ENCODE measurements at regions not wholly inside any gene's neighbourhood (a gene's known extent, or its start where the extent isn't known, plus 50 kb on each side); places are given as distances from the start of the nearest gene placed in this dataset.

- Mint-ChIP-seq H3K36me3 (no peaks in the 10 kb centered on the region), H3K27ac (no peak overlapping the region), H3K9me3 (peaks cover 13% of the 10 kb centered on the region), H3K4me3 (no peak overlapping the region), H3K27me3 (no peaks in the 10 kb centered on the region), H3K4me1 (no peaks in the 10 kb centered on the region)
- ATAC-seq = no peak
Measured at GRCh38 chr14:83314764-83315163, 1781.1 kb upstream of the SEL1L start.

GRCh38 chr14:83316356-83316755 lies 1782.7 kb upstream of the SEL1L start:
- H3K27me3 Mint-ChIP-seq = no peaks in the 10 kb centered on the region
- H3K4me1 Mint-ChIP-seq = no peaks in the 10 kb centered on the region
- no peaks in the 10 kb centered on the region for H3K36me3 Mint-ChIP-seq

GRCh38 chr14:83320837-83321236 lies 1787.2 kb upstream of the SEL1L start:
- Mint-ChIP-seq H3K4me3 (no peak overlapping the region), H3K27me3 (no peaks in the 10 kb centered on the region), H3K4me1 (no peaks in the 10 kb centered on the region), H3K9me3 (no peaks in the 10 kb centered on the region), H3K27ac (no peak overlapping the region), H3K36me3 (no peaks in the 10 kb centered on the region)
- ATAC-seq = no peak

More at GRCh38 chr14:83316356-83316755, 1782.7 kb upstream of the SEL1L start:
- H3K9me3 Mint-ChIP-seq = peaks cover 6% of the 10 kb centered on the region
- no peak overlapping the region for H3K4me3 Mint-ChIP-seq
- no peak overlapping the region for H3K27ac Mint-ChIP-seq
- ATAC-seq = no peak

GRCh38 chr14:83331513-83331912 lies 1797.9 kb upstream of the SEL1L start:
- Mint-ChIP-seq H3K4me3 (no peak overlapping the region), H3K4me1 (no peaks in the 10 kb centered on the region), H3K9me3 (no peaks in the 10 kb centered on the region), H3K27ac (no peak overlapping the region), H3K36me3 (no peaks in the 10 kb centered on the region), H3K27me3 (no peaks in the 10 kb centered on the region)
- no peak for ATAC-seq

GRCh38 chr14:83342590-83342989 lies 1808.9 kb upstream of the SEL1L start:
- H3K27ac Mint-ChIP-seq = no peak overlapping the region
- no peaks in the 10 kb centered on the region for H3K4me1 Mint-ChIP-seq
- H3K9me3 Mint-ChIP-seq = peaks cover 7% of the 10 kb centered on the region
- no peaks in the 10 kb centered on the region for H3K36me3 Mint-ChIP-seq
- H3K27me3 Mint-ChIP-seq = no peaks in the 10 kb centered on the region
- ATAC-seq = no peak
- H3K4me3 Mint-ChIP-seq = no peak overlapping the region

- Mint-ChIP-seq H3K9me3 (peaks cover 10% of the 10 kb centered on the region), H3K36me3 (no peaks in the 10 kb centered on the region), H3K27ac (no peak overlapping the region), H3K27me3 (no peaks in the 10 kb centered on the region), H3K4me1 (no peaks in the 10 kb centered on the region), H3K4me3 (no peak overlapping the region)
- ATAC-seq = no peak
Measured at GRCh38 chr14:83347874-83348273, 1814.2 kb upstream of the SEL1L start.

GRCh38 chr14:83355609-83356008 lies 1822.0 kb upstream of the SEL1L start:
- H3K9me3 Mint-ChIP-seq = peaks cover 11% of the 10 kb centered on the region
- no peak overlapping the region for H3K4me3 Mint-ChIP-seq
- no peak for ATAC-seq
- no peaks in the 10 kb centered on the region for H3K27me3 Mint-ChIP-seq
- no peak overlapping the region for H3K27ac Mint-ChIP-seq
- H3K36me3 Mint-ChIP-seq = no peaks in the 10 kb centered on the region
- H3K4me1 Mint-ChIP-seq = no peaks in the 10 kb centered on the region

DNA sequence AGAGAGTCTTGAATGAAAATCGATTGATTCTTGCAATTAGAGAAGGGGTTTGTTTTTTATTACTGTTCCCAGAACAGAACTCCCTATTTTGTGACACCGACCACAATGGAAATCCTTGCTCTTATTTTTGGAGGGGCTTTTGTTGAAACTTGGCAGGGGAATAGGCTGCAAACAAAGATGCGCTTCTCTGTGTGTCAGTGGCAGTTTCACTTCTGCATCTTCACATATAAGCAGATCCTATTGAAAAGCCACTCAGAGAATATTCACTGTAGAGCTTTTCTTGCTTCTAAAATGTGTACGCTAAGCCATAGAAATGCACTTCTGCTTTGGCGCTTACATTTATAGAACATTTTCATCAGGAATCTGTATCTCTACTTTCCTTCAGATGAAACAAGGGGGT lies 1822.4 kb upstream of the SEL1L start:
- H3K27me3 Mint-ChIP-seq = no peaks in the 10 kb centered on the region
- no peaks in the 10 kb centered on the region for H3K4me1 Mint-ChIP-seq
- peaks cover 11% of the 10 kb centered on the region for H3K9me3 Mint-ChIP-seq
- no peak for ATAC-seq
- H3K4me3 Mint-ChIP-seq = no peak overlapping the region
- no peaks in the 10 kb centered on the region for H3K36me3 Mint-ChIP-seq
- H3K27ac Mint-ChIP-seq = no peak overlapping the region

DNA sequence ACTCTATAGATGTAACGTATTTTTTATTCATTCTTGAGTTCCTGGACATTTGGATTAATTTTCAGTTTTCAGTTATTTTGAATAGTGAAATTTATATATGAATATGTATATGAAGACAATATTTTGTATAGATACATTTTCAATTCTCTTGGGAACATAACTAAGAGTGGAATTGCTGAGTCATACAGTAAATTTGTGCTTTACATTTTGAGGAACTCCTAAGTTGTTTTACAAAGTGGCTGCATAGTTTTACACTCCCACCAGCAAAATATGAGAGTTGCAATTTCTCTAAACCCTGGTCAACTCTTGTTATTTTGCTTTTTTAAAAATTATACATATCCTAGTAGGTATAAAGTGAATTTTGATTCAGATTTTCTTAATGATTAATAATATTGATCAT lies 1838.6 kb upstream of the SEL1L start:
- Mint-ChIP-seq H3K4me3 (no peak overlapping the region), H3K4me1 (no peaks in the 10 kb centered on the region), H3K27me3 (no peaks in the 10 kb centered on the region), H3K9me3 (peaks cover 4% of the 10 kb centered on the region), H3K36me3 (no peaks in the 10 kb centered on the region), H3K27ac (no peak overlapping the region)
- ATAC-seq = no peak

GRCh38 chr14:83379436-83379835 lies 1845.8 kb upstream of the SEL1L start:
- Mint-ChIP-seq H3K9me3 (peaks cover 16% of the 10 kb centered on the region), H3K27me3 (no peaks in the 10 kb centered on the region), H3K36me3 (no peaks in the 10 kb centered on the region), H3K4me3 (no peak overlapping the region), H3K4me1 (no peaks in the 10 kb centered on the region), H3K27ac (no peak overlapping the region)
- no peak for ATAC-seq

- no peak for ATAC-seq
- Mint-ChIP-seq H3K4me1 (no peaks in the 10 kb centered on the region), H3K27me3 (no peaks in the 10 kb centered on the region), H3K4me3 (no peak overlapping the region), H3K27ac (no peak overlapping the region), H3K36me3 (no peaks in the 10 kb centered on the region), H3K9me3 (peaks cover 20% of the 10 kb centered on the region)
Measured at GRCh38 chr14:83384253-83384652, 1850.6 kb upstream of the SEL1L start.

DNA sequence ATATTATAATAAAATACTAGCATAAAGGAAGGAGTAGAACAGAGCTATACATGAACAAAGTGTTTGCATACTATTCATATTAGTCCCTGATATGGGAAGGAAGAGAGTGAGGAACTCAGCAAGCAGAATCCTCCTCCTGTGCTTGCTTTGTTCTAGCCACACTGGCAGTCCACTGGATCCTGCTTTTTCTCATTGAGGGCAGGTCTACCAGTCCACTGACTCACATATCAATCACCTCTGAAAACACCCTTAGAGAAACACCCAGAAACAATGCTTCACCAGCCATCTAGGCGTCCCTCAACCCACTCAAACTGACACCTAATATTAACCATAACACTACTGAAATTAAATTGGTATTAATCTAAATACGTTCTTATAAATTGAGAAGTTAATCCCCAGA lies 1861.7 kb upstream of the SEL1L start:
- H3K27ac Mint-ChIP-seq = no peak overlapping the region
- H3K4me3 Mint-ChIP-seq = no peak overlapping the region
- peaks cover 3% of the 10 kb centered on the region for H3K9me3 Mint-ChIP-seq
- no peak for ATAC-seq
- H3K4me1 Mint-ChIP-seq = no peaks in the 10 kb centered on the region
- no peaks in the 10 kb centered on the region for H3K27me3 Mint-ChIP-seq
- no peaks in the 10 kb centered on the region for H3K36me3 Mint-ChIP-seq

GRCh38 chr14:83416476-83416875 lies 1882.8 kb upstream of the SEL1L start:
- no peaks in the 10 kb centered on the region for H3K4me1 Mint-ChIP-seq
- no peaks in the 10 kb centered on the region for H3K27me3 Mint-ChIP-seq
- no peaks in the 10 kb centered on the region for H3K36me3 Mint-ChIP-seq
- H3K27ac Mint-ChIP-seq = no peak overlapping the region
- peaks cover 2% of the 10 kb centered on the region for H3K9me3 Mint-ChIP-seq
- H3K4me3 Mint-ChIP-seq = no peak overlapping the region
- no peak for ATAC-seq

DNA sequence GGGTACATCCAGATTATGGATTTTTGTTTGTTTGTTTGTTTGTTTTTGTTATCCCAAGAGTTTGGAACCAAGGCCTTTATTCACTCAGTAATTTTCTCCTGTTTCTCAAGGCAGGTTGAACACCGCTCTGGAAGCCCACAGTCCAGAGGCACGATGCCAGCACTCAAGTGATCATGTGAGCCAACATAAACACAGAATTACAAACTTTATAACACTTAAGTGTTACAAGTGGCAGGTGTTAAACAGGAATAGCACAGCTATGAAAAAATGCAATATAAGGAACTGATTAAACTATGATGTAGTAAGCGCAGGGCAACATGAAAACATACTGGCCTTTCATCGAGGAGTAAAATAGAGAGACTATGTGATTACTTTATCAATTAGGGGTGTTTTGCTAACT lies 1885.8 kb upstream of the SEL1L start:
- Mint-ChIP-seq H3K27me3 (no peaks in the 10 kb centered on the region), H3K4me3 (no peak overlapping the region), H3K9me3 (no peaks in the 10 kb centered on the region), H3K4me1 (no peaks in the 10 kb centered on the region), H3K36me3 (no peaks in the 10 kb centered on the region), H3K27ac (no peak overlapping the region)
- no peak for ATAC-seq

DNA sequence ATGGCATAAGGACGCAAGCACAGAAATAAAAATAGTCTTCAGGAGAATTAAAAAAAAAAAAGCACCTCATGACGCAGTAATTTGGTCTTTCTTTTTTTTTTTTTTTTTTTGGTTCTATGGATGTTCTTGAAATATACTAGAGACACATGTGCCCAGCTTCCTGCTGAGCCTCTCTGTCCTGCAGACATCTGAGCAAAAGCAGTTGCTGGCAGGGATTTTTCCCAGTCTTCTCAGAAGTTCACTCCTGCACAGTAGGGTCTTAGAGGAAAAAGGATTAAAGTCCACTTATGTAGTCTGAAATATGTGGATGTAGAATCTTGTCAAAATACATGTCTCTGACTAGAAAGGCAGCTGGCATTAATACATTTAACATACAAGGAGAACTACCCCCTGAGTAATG lies 1888.1 kb upstream of the SEL1L start:
- Mint-ChIP-seq H3K9me3 (peaks cover 3% of the 10 kb centered on the region), H3K27ac (no peak overlapping the region), H3K4me1 (no peaks in the 10 kb centered on the region), H3K4me3 (no peak overlapping the region), H3K36me3 (no peaks in the 10 kb centered on the region), H3K27me3 (no peaks in the 10 kb centered on the region)
- ATAC-seq = no peak

- Mint-ChIP-seq H3K36me3 (no peaks in the 10 kb centered on the region), H3K4me1 (no peaks in the 10 kb centered on the region), H3K4me3 (no peak overlapping the region), H3K9me3 (peaks cover 3% of the 10 kb centered on the region), H3K27me3 (no peaks in the 10 kb centered on the region), H3K27ac (no peak overlapping the region)
- ATAC-seq = no peak
Measured at GRCh38 chr14:83425138-83425537, 1891.5 kb upstream of the SEL1L start.

- no peaks in the 10 kb centered on the region for H3K36me3 Mint-ChIP-seq
- ATAC-seq = no peak
- H3K9me3 Mint-ChIP-seq = peaks cover 3% of the 10 kb centered on the region
- no peaks in the 10 kb centered on the region for H3K4me1 Mint-ChIP-seq
- no peaks in the 10 kb centered on the region for H3K27me3 Mint-ChIP-seq
- no peak overlapping the region for H3K4me3 Mint-ChIP-seq
- H3K27ac Mint-ChIP-seq = no peak overlapping the region
Measured at GRCh38 chr14:83425706-83426105, 1892.1 kb upstream of the SEL1L start.

All from stimulated activated memory B cell treated with anti-CD40 and anti-IgM and Interleukin-4, amounts not matched to agents 10 μg/mL and 1 μg/mL and 100 μg/mL, for 72 hours (primary cell).